HAP-1 (cell line): ENCODE measurements at regions not wholly inside any gene's neighbourhood (a gene's known extent, or its start where the extent isn't known, plus 50 kb on each side); places are given as distances from the start of the nearest gene placed in this dataset.
"Not testable (repeated sequence)": the region's sequence is repeated elsewhere in the genome, so short reads cannot be mapped to it uniquely, and the experiment has no call there.

ENCODE experiments used
- DNase-seq, 2 experiments: peaks; one replicate each; pipeline ENCODE4 v3.0.0-alpha.2; 2016 to 2020; ENCODE audit warnings: low spot score in 2 of 2
- H3K27me3 ChIP-seq: fragments of 250-450 bp; sonication (Bioruptor Pico); 2 replicates; pipeline ENCODE4 v1.5.1; 2020; ENCODE audit warnings: low read depth, mild to moderate bottlenecking, moderate library complexity
- H3K36me3 ChIP-seq: fragments of 250-450 bp; sonication (Bioruptor Pico); replicated peaks from 2 replicates; pipeline ENCODE4 v1.5.1; 2020; ENCODE audit warnings: mild to moderate bottlenecking
- H3K4me1 ChIP-seq: fragments of 250-450 bp; sonication (Bioruptor Pico); 2 replicates; pipeline ENCODE4 v1.5.1; 2020; ENCODE audit warnings: mild to moderate bottlenecking
- H3K4me3 ChIP-seq: fragments of 250-450 bp; sonication (Bioruptor Pico); 2 replicates; pipeline ENCODE4 v1.5.1; 2020; ENCODE audit warnings: mild to moderate bottlenecking, moderate library complexity
- H3K9me3 ChIP-seq: fragments of 250-450 bp; sonication (Bioruptor Pico); 2 replicates; pipeline ENCODE4 v1.5.1; 2020; ENCODE audit warnings: mild to moderate bottlenecking, moderate library complexity
- in situ Hi-C: fragments of 300-500 bp; cut with MboI; formaldehyde crosslinking; loops from 3 replicates; pipeline ENCODE4 v1.14.3; 2020; ENCODE audit warnings: low sequenced_read_pairs, inconsistent platforms, mixed read lengths

DNA sequence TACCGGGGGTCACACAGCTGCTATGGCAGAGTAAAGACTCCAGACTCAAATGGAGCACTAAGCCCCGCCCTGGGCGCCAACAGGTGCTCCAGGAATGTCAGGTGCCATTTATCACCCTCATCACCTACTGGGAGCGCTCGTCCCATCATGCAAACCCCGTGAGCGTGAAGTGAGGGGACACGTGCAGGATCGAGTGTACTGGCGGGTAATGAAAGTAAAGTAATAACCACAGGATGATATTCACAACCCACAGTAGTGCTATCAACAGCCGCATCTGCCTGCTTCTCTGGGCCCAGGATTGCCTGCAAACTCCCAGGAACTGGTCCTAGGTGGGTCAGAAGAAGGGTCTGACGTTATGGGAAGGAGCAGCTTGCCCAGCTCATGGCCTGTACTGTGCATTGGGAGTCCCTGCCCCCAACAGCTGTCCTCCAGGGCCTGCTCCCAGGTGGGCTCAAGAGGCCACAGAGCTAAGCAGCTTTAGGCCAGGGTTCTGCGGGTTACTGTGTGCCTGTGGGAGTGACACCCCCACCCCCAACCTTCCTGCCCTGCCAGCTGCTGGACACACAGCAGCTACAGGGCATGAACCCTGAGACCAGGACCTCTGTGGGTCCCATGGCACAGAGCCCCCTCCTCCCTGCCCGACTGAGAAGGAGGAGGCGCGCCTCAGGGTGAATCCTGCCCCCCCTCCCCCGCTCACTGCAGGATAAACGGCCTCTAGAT lies 120.5 kb upstream of the SULF2 start:
- no peak for DNase-seq
- no peaks in the 10 kb centered on the region for H3K9me3 ChIP-seq
- no peaks in the 10 kb centered on the region for H3K4me1 ChIP-seq
- H3K36me3 ChIP-seq, result no peaks in the 10 kb centered on the region
- H3K4me3 ChIP-seq, result no peak overlapping the region
- in situ Hi-C loops, result no loop called here
- no peaks in the 10 kb centered on the region for H3K27me3 ChIP-seq

DNA sequence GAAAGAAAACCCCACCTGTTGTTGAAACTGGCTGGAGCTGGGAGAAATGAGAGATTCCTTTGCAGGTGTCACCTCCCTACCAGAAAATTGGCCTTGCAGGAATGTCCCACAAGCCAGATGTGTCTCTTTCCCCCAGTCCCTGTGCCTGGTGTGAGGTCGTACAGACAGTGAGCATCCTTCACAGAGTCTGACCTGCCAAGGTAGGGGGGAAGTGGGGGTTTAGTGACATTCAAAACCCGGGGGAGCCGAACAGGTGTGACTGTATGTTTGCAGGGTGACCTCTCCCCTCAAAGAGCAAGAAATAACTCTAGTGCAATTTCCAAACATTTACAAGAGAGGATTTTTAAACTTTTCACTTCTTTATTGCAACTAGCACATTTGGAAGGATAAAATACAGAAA lies 117.7 kb upstream of the SULF2 start:
- H3K4me1 ChIP-seq, in situ Hi-C loops, H3K36me3 ChIP-seq, H3K27me3 ChIP-seq, DNase-seq, H3K9me3 ChIP-seq, H3K4me3 ChIP-seq: not testable (repeated sequence)

DNA sequence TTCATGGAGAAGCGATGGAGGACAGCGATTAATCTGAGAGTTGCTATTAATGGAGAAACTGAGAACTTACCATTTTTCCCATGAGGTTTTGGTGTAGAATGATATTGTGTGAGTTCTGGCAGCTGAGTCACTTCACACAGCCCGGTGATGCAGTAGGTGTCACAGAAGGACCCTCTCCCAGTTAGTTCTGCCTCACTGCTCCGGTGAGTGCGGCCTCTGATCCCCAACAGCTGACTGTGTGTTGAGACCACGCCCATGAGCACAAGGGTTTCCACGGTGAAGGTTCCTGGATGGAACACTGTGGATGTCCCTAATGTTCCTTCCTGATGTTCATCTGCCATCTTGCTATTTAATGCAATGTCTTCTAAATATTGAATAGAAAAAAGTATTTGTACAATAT lies 114.0 kb upstream of the SULF2 start:
- H3K27me3 ChIP-seq, H3K4me3 ChIP-seq, H3K9me3 ChIP-seq, DNase-seq, in situ Hi-C loops, H3K4me1 ChIP-seq, H3K36me3 ChIP-seq: not testable (repeated sequence)

DNA sequence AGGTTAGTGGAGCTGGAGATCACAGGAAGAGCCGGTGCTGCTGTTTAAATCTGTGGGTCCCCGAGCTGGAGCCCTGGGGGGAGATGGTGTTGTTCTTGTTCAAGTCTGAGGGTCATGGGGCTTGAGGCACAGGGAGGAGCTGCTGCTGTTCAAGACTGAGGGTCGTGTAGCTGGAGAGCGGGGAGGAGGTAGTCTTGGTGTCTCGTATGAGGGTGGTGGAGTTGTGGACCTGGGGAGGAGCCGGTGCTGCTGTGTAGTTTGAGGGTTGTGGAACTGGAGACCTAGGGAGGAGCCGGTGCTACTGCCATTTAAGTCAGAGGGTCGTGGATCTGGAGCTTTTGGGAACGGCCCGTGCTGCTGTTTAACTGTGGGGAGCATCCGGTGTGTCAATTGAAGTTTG lies 112.2 kb upstream of the SULF2 start:
- Histone ChIP-seq H3K4me3 (no peak overlapping the region), H3K9me3 (no peaks in the 10 kb centered on the region), H3K36me3 (no peaks in the 10 kb centered on the region), H3K4me1 (no peaks in the 10 kb centered on the region), H3K27me3 (no peaks in the 10 kb centered on the region)
- in situ Hi-C loops, result no loop called here
- no peak for DNase-seq

DNA sequence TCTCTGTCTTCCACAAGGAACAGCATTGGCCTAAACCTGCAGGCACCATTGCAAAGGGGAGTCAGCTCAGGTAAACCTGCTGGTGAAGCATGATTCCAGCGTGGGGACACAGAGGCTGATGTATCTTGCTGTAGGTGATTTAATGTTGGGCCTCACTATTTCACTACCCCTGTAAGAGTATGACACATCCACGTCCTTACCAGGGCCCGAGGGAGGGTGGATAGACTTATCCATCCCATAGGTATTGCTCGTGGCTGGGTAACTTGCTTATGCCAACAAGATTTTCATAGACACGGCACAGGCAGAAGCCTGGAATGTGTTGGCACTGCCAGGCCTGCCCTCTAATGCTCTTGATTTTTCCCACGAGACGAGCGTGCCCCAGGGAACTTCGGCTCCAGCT lies 107.4 kb upstream of the SULF2 start:
- not testable (repeated sequence) for DNase-seq, H3K36me3 ChIP-seq, H3K27me3 ChIP-seq, H3K4me1 ChIP-seq, H3K9me3 ChIP-seq, H3K4me3 ChIP-seq
- in situ Hi-C loops, result loop anchor here (5.0 kb wide), 2 partner anchors 70 to 625 kb away; no protein-coding TSS in a partner anchor

DNA sequence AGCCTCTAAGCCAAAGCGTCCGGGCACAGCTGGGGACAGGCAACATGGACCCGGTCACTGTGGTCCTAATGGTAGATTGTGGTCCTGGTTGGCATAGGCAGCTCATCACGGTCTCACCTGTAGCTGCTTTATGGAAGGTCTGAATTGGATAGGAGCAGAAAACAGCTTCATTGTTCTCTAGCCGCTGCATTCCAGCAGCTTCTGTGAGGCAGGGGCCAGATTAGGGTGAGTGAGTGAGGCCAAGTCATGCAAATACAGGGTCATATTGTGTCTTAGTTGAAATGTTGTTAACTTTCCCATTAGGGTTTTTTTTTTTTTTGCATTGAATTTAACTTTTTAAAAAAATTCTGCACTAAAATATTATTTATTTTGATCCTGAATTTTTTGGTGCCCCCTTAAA lies 105.4 kb upstream of the SULF2 start:
- not testable (repeated sequence) for H3K4me1 ChIP-seq, H3K36me3 ChIP-seq, DNase-seq, H3K27me3 ChIP-seq, H3K4me3 ChIP-seq, H3K9me3 ChIP-seq
- in situ Hi-C loops, result loop anchor here (5.0 kb wide), 2 partner anchors 68 to 627 kb away; no protein-coding TSS in a partner anchor

DNA sequence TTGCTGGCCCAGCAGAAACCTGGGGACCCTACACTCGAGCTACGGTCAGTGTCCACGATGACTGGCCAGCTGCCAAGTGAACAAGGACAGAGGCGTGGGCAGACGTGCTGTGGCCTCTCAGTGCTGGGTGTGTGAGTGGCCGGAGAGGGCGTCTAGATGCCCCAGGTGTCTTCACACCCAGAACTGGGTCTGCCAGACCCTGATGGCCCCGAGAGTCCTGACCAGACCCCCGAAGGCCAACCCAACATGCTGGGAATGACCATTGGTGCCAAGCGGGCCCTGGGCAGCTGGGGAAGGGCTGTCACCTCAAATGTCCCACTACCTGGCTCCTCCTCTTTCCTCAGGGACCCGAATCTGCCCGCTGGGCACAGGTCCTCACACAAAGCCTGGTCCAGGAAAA lies 104.5 kb upstream of the SULF2 start:
- not testable (repeated sequence) for H3K4me3 ChIP-seq, H3K4me1 ChIP-seq, H3K27me3 ChIP-seq, H3K36me3 ChIP-seq, H3K9me3 ChIP-seq, DNase-seq
- in situ Hi-C loops, result loop anchor here (5.0 kb wide), 2 partner anchors 67 to 628 kb away; no protein-coding TSS in a partner anchor

DNA sequence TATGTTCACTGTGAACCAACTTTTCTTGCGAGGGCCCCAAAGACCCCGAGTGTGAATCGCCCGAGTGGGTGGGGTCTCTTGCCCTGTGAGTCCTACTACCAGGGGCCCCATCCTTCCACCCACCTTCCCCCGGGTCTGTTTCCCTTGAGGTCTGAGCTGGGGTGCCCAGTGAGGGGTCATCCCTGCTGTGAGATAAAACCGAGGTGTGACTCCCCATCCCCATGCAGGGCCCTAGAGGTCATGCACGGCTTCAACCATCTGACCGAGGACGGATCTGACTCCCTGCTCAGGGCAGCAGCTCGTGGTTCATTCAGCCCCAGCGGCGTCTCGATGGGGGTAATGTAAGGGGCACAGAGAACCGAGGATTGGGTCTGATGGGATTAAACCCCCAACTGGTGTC lies 103.1 kb upstream of the SULF2 start:
- Histone ChIP-seq H3K27me3 (0 out of 2 replicates have a peak, but pooled peaks cover 3% of the 10 kb centered on the region), H3K36me3 (no peaks in the 10 kb centered on the region), H3K9me3 (no peaks in the 10 kb centered on the region), H3K4me3 (no peak overlapping the region), H3K4me1 (no peaks in the 10 kb centered on the region)
- DNase-seq, result no peak
- in situ Hi-C loops, result no loop called here

DNA sequence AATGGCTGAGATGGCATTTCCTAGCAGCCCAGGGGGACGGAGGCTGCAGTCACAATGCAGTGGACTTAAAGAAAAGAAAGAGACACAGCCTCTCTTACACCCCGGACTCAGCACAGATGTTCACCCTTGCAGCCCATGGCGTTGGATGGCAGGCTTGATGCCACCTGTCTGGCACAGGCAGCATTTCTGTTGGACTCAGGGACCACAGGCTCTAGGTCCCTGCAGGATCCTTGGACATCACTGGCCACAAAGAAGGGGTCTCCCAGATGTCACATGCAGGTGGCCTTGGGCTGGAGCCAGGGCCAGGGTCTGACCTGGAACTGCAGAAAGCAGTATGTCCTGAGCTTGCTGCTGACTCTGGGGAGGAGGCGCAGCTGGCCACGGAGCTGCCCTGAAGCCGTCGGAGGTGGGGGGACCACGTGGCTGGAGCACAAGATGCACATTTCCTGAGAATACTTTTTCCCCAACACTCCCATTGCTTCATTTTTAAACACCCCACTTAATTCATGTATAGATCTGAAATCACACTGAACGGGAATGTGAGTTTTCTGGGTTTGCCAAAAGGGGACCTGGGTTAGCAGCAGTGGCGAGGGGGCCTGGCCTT lies 102.3 kb upstream of the SULF2 start:
- Histone ChIP-seq H3K36me3 (no peaks in the 10 kb centered on the region), H3K9me3 (no peaks in the 10 kb centered on the region), H3K27me3 (0 out of 2 replicates have a peak, but pooled peaks cover 3% of the 10 kb centered on the region), H3K4me1 (no peaks in the 10 kb centered on the region), H3K4me3 (no peak overlapping the region)
- no peak for DNase-seq
- in situ Hi-C loops, result no loop called here

DNA sequence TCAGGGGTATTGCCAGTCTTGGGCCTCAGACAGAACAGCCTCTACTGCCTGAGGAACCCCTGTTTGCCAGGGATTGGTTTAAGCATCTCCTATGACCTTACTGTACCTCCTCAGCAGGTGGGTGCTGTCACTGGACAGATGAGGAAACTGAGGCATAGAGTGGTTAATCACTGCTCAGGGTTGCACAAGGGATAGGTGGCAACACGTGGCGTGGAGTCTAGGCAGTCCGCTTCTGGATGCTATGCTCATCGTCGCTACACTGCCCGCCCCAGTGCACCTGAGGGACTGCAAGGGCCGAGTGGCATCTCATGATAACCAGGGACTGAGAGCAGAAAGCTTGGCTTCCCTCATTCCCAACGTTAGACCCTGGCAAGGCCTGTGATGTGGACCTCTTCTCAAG lies 101.8 kb upstream of the SULF2 start:
- Histone ChIP-seq H3K9me3 (no peaks in the 10 kb centered on the region), H3K36me3 (no peaks in the 10 kb centered on the region), H3K4me1 (no peaks in the 10 kb centered on the region), H3K27me3 (0 out of 2 replicates have a peak, but pooled peaks cover 3% of the 10 kb centered on the region), H3K4me3 (no peak overlapping the region)
- DNase-seq, result no peak
- in situ Hi-C loops, result no loop called here

DNA sequence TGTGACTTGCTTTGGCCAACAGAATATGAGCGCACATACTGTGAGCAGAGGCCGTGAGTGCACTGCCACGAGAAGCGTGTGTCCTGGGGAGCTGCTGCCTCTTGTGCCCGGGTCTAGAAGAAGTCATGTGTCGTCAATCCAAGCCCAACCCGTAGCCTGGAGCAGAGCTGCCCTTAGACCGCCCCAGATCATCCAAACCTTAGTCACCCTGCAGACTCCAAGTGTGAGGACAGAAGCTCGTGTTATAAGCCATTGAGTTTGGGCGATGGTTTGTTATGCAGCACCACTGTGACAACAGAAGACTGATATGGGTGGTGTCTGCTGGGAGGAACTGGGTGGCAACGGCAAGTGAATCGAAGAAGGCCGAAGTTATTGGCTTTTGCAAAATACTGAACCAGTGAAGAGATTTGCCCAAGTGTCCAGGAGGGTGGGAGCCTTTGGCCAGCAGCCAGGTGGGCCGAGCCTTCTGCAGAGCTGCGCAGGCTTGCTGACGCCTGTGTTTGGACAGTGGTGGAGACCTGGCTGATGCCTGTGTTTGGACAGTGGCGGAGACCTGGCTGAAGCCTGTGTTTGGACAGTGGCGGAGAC lies 101.3 kb upstream of the SULF2 start:
- in situ Hi-C loops, result no loop called here
- DNase-seq, result no peak

DNA sequence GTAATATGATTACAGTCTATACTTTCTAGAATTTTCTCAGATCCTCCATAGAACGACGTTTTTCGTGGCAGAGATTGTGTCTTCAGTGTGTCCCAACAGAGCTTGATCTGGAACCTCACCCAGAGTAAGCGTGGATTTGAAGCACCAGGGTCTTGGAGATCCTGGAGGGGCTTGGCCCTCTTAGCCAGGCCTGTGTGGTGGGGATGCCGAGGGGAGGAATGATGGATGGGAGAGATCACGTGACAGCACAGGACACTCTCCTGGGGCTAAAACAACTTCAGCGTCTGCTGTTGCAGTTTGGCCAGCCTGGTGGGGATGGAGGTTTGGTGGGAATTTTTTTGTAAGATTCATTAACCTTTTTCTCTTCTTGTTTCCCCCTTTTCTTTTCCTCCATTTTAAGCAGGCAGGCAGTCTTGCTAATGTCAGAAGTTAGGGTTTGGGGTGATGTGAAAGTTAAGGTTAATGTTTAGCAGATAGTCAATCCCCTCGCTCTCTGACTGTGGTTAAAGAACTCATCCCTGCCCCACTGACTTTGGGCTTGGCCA lies 100.7 kb upstream of the SULF2 start:
- Histone ChIP-seq H3K36me3 (no peaks in the 10 kb centered on the region), H3K9me3 (no peaks in the 10 kb centered on the region), H3K4me3 (no peak overlapping the region), H3K27me3 (0 out of 2 replicates have a peak, but pooled peaks cover 3% of the 10 kb centered on the region), H3K4me1 (no peaks in the 10 kb centered on the region)
- in situ Hi-C loops, result no loop called here
- DNase-seq, result no peak

More for the DNA sequence above, 101.3 kb upstream of the SULF2 start:
- no peaks in the 10 kb centered on the region for H3K9me3 ChIP-seq
- no peaks in the 10 kb centered on the region for H3K4me1 ChIP-seq
- H3K27me3 ChIP-seq, result 0 out of 2 replicates have a peak, but pooled peaks cover 3% of the 10 kb centered on the region
- no peak overlapping the region for H3K4me3 ChIP-seq
- H3K36me3 ChIP-seq, result no peaks in the 10 kb centered on the region

DNA sequence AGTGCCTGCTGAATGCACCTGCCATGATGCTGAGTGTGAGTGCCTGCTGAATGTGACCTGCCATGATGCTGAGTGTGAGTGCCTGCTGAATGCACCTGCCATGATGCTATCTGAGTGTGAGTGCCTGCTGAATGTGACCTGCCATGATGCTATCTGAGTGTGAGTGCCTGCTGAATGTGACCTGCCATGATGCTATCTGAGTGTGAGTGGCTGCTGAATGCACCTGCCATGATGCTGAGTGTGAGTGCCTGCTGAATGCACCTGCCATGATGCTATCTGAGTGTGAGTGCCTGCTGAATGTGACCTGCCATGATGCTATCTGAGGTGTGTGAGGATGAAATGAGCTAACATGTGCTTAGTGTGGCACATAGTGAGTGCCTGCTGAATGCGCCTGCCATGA lies 98.7 kb upstream of the SULF2 start:
- DNase-seq, in situ Hi-C loops, H3K9me3 ChIP-seq, H3K4me1 ChIP-seq, H3K36me3 ChIP-seq, H3K27me3 ChIP-seq, H3K4me3 ChIP-seq: not testable (repeated sequence)

DNA sequence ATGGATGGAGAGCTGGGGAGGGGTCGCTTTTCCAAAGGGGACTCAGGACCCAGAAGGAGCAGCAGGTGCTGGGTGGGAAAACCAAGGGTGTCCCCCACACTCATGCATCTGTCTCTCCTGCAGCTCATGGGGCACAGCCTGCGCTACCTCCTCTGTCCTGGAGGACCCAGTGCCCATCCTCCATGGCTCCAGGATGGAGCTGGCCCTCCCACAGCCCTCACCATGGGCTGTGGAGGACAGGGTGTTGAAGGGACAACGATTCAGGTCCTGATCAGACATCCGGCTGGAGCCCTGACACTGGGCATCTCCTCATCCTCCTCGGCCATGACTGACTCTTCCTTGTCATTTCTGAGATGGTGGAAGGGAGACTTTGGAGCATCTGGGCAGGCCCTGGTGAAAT lies 97.9 kb upstream of the SULF2 start:
- Histone ChIP-seq H3K27me3 (0 out of 2 replicates have a peak, but pooled peaks cover 3% of the 10 kb centered on the region), H3K4me1 (no peaks in the 10 kb centered on the region), H3K4me3 (no peak overlapping the region), H3K9me3 (no peaks in the 10 kb centered on the region), H3K36me3 (no peaks in the 10 kb centered on the region)
- in situ Hi-C loops, result no loop called here
- no peak for DNase-seq
